ENCODE measurements at regions not wholly inside any gene's neighbourhood (a gene's known extent, or its start where the extent isn't known, plus 50 kb on each side); places are given as distances from the start of the nearest gene placed in this dataset. TPM values are rescaled to one million over a fixed set of nuclear protein-coding genes. Genes with fewer than 3 reads are reported as not detected.

DNA sequence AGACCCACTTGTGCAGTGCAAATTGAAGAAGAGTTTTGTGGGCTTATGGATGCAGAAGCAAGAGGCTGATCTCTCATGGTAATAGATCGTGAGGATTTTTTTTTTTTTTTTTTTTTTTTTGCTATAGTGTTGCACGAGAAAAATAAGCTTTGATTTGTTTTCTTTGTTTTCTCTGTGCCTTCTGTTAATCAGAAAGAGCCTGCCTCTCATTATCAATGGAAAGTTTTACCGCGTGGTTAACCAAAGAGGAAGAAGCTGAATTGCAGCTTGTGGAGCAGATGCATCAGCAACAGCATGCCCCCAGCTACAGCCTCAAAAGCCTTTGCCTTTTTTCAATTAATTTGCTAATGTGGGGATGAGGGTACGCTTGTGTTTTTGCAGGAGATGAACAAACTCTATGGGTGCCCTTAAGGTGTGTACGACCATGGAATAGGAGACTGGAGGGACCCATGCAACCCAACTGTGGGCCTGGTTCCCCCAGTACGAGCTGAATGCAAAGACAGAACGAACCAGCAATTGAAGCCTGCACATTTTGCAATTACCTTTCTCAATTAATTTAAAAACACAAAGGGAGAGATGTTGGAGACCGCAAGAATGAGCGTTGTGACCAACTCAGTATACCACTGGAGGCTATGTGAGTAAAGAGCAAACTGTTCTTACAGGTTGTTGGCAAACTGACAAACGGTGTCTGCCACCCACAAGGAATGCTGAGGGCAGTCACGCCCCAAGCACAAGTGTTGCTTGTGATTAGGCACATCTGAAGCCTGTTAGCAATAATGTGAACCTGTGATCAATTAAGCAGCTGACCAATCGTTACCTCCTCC is 58.6 kb upstream of the SPRY2 start (continued):
- TF ChIP-seq, protein P1, sequence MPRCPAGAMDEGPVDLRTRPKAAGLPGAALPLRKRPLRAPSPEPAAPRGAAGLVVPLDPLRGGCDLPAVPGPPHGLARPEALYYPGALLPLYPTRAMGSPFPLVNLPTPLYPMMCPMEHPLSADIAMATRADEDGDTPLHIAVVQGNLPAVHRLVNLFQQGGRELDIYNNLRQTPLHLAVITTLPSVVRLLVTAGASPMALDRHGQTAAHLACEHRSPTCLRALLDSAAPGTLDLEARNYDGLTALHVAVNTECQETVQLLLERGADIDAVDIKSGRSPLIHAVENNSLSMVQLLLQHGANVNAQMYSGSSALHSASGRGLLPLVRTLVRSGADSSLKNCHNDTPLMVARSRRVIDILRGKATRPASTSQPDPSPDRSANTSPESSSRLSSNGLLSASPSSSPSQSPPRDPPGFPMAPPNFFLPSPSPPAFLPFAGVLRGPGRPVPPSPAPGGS (IDR thresholded peaks at IDR 0.05; ENCODE audit: borderline replicate concordance, insufficient read depth, low read depth, low read length, poor library complexity, severe bottlenecking), result no peak
- 0 out of 2 replicates have a peak, but pooled peaks have one; percentile 24 for TF ChIP-seq LARP7 (IDR thresholded peaks at IDR 0.05)
- no peak for TF ChIP-seq YBX1 (IDR thresholded peaks at IDR 0.05)
- TF ChIP-seq BMI1 (IDR thresholded peaks at IDR 0.05; ENCODE audit: borderline replicate concordance), result no peak
- TF ChIP-seq RFX5 (IDR thresholded peaks at IDR 0.05; ENCODE audit: low read depth, low read length), result no peak
- TF ChIP-seq EP300 (IDR thresholded peaks at IDR 0.05; ENCODE audit: borderline replicate concordance in 1 of 2, control insufficient read depth in 1 of 2, low read depth in 2 of 2, low read length in 2 of 2), result peak; percentile 13 to 56; a peak in 3 of 4 replicates
- TF ChIP-seq SMAD5 (IDR thresholded peaks at IDR 0.05; ENCODE audit: low read depth), result no peak
- TF ChIP-seq ZNF384 (IDR thresholded peaks at IDR 0.05; ENCODE audit: borderline replicate concordance, low read depth, low read length), result peak; percentile 86
- TF ChIP-seq IRF4 (IDR thresholded peaks at IDR 0.05; ENCODE audit: low read depth, low read length), result no peak

Small RNA genes lying in the stretch of these regions (small RNA-seq; reads per million reads assigned to genes)
- gene HIGD1AP2 (not detected), gene RNU6-67P (not detected), gene RNU6-77P (not detected)

All from GM12878 (cell line).